ENCODE measurements at regions not wholly inside any gene's neighbourhood (a gene's known extent, or its start where the extent isn't known, plus 50 kb on each side); places are given as distances from the start of the nearest gene placed in this dataset.

- H3K9ac ChIP-seq (ENCODE audit: low read length): no peak overlapping the region
- H3K4me1 ChIP-seq (ENCODE audit: control insufficient read depth, insufficient read depth, low read length): no peaks in the 10 kb centered on the region
- no peaks in the 10 kb centered on the region for H3K36me3 ChIP-seq (ENCODE audit: control insufficient read depth, insufficient read depth, low read length)
- no peak overlapping the region for H3K4me3 ChIP-seq (ENCODE audit: low read depth, low read length)
- no peak overlapping the region for H3K27ac ChIP-seq (ENCODE audit: low read depth, low read length)
- 0 out of 2 replicates have a peak, but pooled peaks cover 2% of the 10 kb centered on the region for H3K9me3 ChIP-seq (ENCODE audit: control insufficient read depth, insufficient read depth, low read depth, low read length)
- H3K27me3 ChIP-seq (ENCODE audit: control insufficient read depth, insufficient read depth, low read length): peaks cover 4% of the 10 kb centered on the region; the same call in 1 of the 2 replicates
Measured at GRCh38 chr16:52624891-52625290, 77.9 kb upstream of the TOX3 start.

GRCh38 chr16:52621651-52622050 lies 74.7 kb upstream of the TOX3 start:
- Histone ChIP-seq H3K9ac (ENCODE audit: low read length) (no peak overlapping the region), H3K36me3 (ENCODE audit: control insufficient read depth, insufficient read depth, low read length) (no peaks in the 10 kb centered on the region), H3K9me3 (ENCODE audit: control insufficient read depth, insufficient read depth, low read depth, low read length) (no peaks in the 10 kb centered on the region), H3K27ac (ENCODE audit: low read depth, low read length) (no peak overlapping the region), H3K4me1 (ENCODE audit: control insufficient read depth, insufficient read depth, low read length) (no peaks in the 10 kb centered on the region), H3K27me3 (ENCODE audit: control insufficient read depth, insufficient read depth, low read length) (peaks cover 4% of the 10 kb centered on the region; the same call in 1 of the 2 replicates), H3K4me3 (ENCODE audit: low read depth, low read length) (no peak overlapping the region)

DNA sequence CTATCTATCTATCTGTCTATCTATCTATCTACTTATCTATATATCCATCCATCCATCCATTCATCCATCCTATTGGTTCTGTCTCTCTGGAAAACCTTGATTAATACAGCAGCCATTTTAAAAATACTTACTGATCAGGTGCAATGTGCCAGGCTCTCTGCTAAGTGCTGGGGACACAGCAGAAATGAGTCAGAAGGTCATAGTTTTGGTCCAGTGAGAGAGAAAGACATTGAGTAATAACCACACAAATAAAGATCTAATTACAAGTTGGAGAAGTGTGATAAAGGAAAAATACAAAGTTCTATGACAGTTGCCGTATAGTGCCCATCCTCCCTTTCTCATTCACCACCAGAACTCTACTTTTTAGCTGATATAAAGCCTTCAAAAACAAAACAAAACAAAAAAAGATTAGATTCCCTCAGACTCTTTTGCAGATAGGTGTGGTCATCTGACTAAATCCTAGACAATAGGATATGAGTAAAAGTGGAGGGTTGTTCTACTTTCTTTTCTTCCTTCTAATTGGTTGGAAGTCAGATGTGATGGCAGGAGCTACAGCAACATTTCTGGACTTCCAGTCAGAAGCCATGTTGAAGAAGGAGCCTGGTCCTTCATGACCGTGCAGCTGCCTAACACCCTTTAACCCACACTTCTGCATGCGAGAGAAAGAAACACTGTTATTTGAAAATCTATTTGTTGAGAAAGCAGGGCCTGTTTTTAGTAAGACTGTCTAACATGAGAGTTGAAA lies 72.0 kb upstream of the TOX3 start:
- Histone ChIP-seq H3K27me3 (ENCODE audit: control insufficient read depth, insufficient read depth, low read length) (peaks cover 4% of the 10 kb centered on the region; the same call in 1 of the 2 replicates), H3K9ac (ENCODE audit: low read length) (no peak overlapping the region), H3K27ac (ENCODE audit: low read depth, low read length) (no peak overlapping the region), H3K4me1 (ENCODE audit: control insufficient read depth, insufficient read depth, low read length) (no peaks in the 10 kb centered on the region), H3K4me3 (ENCODE audit: low read depth, low read length) (no peak overlapping the region), H3K9me3 (ENCODE audit: control insufficient read depth, insufficient read depth, low read depth, low read length) (no peaks in the 10 kb centered on the region), H3K36me3 (ENCODE audit: control insufficient read depth, insufficient read depth, low read length) (no peaks in the 10 kb centered on the region)

DNA sequence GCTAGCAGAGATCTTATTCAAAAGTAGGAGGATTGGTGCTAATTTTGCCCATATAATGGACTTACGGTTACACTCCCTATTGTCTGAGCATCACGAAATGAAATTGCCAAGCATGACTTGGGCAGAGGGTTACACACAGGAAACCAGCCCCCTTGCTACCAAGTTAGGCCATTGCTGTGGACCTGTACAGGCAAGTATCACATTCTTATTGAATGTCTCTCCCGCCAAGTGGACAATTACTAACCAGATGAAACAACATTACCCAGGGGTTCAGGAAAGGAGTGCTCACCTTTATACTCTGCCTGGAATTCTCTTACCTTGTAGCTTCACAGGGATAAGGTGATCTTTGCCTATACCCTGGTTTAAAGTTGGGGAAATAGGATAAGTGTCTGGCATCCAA lies 70.6 kb upstream of the TOX3 start:
- H3K36me3 ChIP-seq (ENCODE audit: control insufficient read depth, insufficient read depth, low read length): no peaks in the 10 kb centered on the region
- no peaks in the 10 kb centered on the region for H3K27me3 ChIP-seq (ENCODE audit: control insufficient read depth, insufficient read depth, low read length)
- H3K9me3 ChIP-seq (ENCODE audit: control insufficient read depth, insufficient read depth, low read depth, low read length): no peaks in the 10 kb centered on the region
- no peak overlapping the region for H3K9ac ChIP-seq (ENCODE audit: low read length)
- H3K4me1 ChIP-seq (ENCODE audit: control insufficient read depth, insufficient read depth, low read length): no peaks in the 10 kb centered on the region
- no peak overlapping the region for H3K4me3 ChIP-seq (ENCODE audit: low read depth, low read length)
- no peak overlapping the region for H3K27ac ChIP-seq (ENCODE audit: low read depth, low read length)

DNA sequence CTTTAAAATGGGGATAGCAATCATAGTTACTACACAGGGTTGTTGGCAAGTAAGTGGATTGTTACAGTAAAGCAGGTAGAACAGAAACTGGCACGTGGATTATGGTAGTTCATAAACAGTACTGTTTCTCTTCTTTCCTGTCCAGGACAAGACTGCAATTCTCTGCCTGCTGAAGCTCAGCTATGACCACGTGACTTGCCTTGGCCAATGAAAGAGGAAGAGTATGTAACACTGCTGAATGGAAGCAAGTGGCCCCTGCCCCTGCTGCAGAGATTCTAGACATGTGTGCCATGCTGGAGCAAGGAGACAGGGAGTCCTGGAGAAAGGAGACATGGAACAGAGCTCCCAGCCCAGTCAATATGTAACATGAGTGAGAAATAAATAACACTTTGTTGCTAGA lies 66.6 kb upstream of the TOX3 start:
- Histone ChIP-seq H3K36me3 (ENCODE audit: control insufficient read depth, insufficient read depth, low read length) (no peaks in the 10 kb centered on the region), H3K9me3 (ENCODE audit: control insufficient read depth, insufficient read depth, low read depth, low read length) (no peaks in the 10 kb centered on the region), H3K4me3 (ENCODE audit: low read depth, low read length) (no peak overlapping the region), H3K27me3 (ENCODE audit: control insufficient read depth, insufficient read depth, low read length) (no peaks in the 10 kb centered on the region), H3K4me1 (ENCODE audit: control insufficient read depth, insufficient read depth, low read length) (no peaks in the 10 kb centered on the region), H3K9ac (ENCODE audit: low read length) (no peak overlapping the region), H3K27ac (ENCODE audit: low read depth, low read length) (no peak overlapping the region)

DNA sequence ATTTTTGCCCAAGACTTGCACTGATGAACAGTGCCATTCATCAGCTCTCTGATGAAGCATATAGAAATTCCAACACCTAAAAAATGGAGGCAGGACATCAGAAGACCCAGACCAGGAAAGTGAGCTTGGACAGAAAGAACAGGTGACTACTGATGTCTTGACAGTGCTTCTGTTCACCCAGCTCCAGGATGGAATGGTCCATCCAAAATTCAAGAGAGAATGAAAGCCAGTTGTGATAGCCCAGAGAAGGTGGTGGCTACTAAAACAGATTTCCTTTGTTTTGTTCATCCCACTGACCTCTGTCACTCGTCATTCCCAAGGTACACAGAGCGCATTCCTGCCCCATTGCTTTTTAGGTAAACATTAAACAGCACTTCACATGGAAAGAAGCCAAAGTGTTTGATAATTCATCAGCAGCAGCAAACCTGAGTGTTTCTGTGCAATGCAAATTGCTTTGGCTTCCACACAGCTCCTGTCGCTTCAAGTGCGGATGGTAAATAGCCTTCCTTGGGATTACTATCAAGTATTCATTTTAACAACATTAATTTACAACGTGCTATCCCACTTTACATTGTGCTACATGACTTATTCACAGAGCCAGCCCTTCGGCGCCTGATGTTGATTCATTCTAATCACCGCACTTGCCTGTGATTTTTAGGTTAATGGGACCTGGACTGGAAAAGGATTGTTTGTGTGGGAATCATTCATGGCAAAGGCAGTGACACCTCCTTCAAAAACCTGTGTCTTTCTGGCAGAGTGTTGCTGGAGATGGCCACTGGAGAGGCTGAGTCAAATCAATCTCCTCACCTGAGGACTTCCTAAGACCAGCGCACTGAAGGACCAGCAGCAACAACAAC lies 65.1 kb upstream of the TOX3 start:
- Histone ChIP-seq H3K4me1 (ENCODE audit: control insufficient read depth, insufficient read depth, low read length) (no peaks in the 10 kb centered on the region), H3K4me3 (ENCODE audit: low read depth, low read length) (no peak overlapping the region), H3K27me3 (ENCODE audit: control insufficient read depth, insufficient read depth, low read length) (no peaks in the 10 kb centered on the region), H3K27ac (ENCODE audit: low read depth, low read length) (no peak overlapping the region), H3K36me3 (ENCODE audit: control insufficient read depth, insufficient read depth, low read length) (no peaks in the 10 kb centered on the region), H3K9ac (ENCODE audit: low read length) (no peak overlapping the region), H3K9me3 (ENCODE audit: control insufficient read depth, insufficient read depth, low read depth, low read length) (no peaks in the 10 kb centered on the region)

GRCh38 chr16:52603015-52603414 lies 56.1 kb upstream of the TOX3 start:
- Histone ChIP-seq H3K9me3 (ENCODE audit: control insufficient read depth, insufficient read depth, low read depth, low read length) (no peaks in the 10 kb centered on the region), H3K4me3 (ENCODE audit: low read depth, low read length) (no peak overlapping the region), H3K27me3 (ENCODE audit: control insufficient read depth, insufficient read depth, low read length) (no peaks in the 10 kb centered on the region), H3K4me1 (ENCODE audit: control insufficient read depth, insufficient read depth, low read length) (no peaks in the 10 kb centered on the region), H3K36me3 (ENCODE audit: control insufficient read depth, insufficient read depth, low read length) (no peaks in the 10 kb centered on the region), H3K9ac (ENCODE audit: low read length) (no peak overlapping the region), H3K27ac (ENCODE audit: low read depth, low read length) (no peak overlapping the region)

DNA sequence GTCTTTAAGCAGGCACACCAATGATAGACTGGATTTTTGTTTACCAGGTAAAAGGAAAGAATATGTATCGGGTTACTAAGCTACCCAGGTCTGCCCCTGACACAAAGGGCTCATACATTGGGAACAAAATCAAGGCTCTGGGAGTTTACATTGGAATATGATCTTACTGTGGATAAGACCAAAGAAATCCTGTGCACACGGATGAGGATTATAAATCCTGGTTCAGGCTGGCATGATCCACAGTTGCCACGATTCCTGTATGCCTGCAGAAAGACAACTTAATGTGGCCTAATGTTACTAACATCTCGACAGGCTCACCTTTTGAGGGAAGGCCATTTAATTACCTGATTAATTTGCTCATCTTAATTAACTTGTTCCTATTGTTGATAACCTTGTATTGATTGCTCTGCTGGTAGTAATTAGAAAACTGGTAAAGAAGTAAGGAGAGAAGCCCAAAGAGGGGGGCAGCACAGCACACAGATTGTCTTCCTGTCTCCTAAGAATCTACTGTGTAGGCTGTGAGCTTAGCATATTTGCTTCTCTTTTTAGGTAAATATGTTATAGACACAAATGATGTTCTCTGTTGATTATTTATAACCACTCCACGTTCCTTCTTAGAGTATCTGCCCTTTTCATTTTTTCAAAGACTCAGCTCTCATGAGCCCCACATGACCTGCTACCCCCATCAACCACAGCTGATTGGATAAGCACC lies 51.0 kb upstream of the TOX3 start:
- Histone ChIP-seq H3K27me3 (ENCODE audit: control insufficient read depth, insufficient read depth, low read length) (no peaks in the 10 kb centered on the region), H3K9me3 (ENCODE audit: control insufficient read depth, insufficient read depth, low read depth, low read length) (no peaks in the 10 kb centered on the region), H3K27ac (ENCODE audit: low read depth, low read length) (no peak overlapping the region), H3K4me1 (ENCODE audit: control insufficient read depth, insufficient read depth, low read length) (no peaks in the 10 kb centered on the region; the same call in 1 of the 2 replicates), H3K4me3 (ENCODE audit: low read depth, low read length) (no peak overlapping the region), H3K9ac (ENCODE audit: low read length) (no peak overlapping the region), H3K36me3 (ENCODE audit: control insufficient read depth, insufficient read depth, low read length) (no peaks in the 10 kb centered on the region)

- H3K4me3 ChIP-seq (ENCODE audit: low read depth, low read length): no peak overlapping the region
- no peaks in the 10 kb centered on the region for H3K27me3 ChIP-seq (ENCODE audit: control insufficient read depth, insufficient read depth, low read length)
- no peaks in the 10 kb centered on the region; the same call in 1 of the 2 replicates for H3K4me1 ChIP-seq (ENCODE audit: control insufficient read depth, insufficient read depth, low read length)
- H3K9me3 ChIP-seq (ENCODE audit: control insufficient read depth, insufficient read depth, low read depth, low read length): no peaks in the 10 kb centered on the region
- H3K27ac ChIP-seq (ENCODE audit: low read depth, low read length): no peak overlapping the region
- H3K36me3 ChIP-seq (ENCODE audit: control insufficient read depth, insufficient read depth, low read length): no peaks in the 10 kb centered on the region
- H3K9ac ChIP-seq (ENCODE audit: low read length): no peak overlapping the region
Measured at GRCh38 chr16:52597073-52597771, 50.3 kb upstream of the TOX3 start.

Measured in HUES6 (cell line).